ENCODE measurements at regions not wholly inside any gene's neighbourhood (a gene's known extent, or its start where the extent isn't known, plus 50 kb on each side); places are given as distances from the start of the nearest gene placed in this dataset.

DNA sequence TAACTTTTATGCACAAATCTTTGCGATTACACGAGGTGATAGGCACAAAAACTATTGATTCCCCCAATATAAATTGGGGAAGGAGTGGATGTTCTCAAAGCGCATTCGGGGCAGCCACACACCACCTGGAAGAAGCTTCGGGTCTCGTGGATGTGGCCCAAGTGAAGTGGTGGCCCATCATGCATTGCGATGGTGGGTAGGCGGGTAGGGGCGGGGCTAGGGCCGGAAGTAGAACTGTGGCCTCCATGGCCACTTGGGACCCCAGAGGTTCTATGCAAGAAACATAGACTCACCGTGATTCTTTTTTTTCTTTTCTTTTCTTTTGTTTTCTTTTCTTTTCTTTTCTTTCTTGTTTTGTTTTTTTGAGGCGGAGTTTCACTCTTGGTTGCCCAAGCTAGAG is 86.4 kb upstream of the SLC44A1 start:
- Histone ChIP-seq H3K27me3 (replicated peaks; ENCODE audit: insufficient read depth) (no peaks in the 10 kb centered on the region), H3K4me3 (no peak overlapping the region), H3K9me3 (no peaks in the 10 kb centered on the region), H3K4me1 (ENCODE audit: control insufficient read depth in 1 of 2, low read depth in 2 of 2) (peaks cover 0 to 2% of the 10 kb centered on the region in 2 donors), H3K36me3 (no peaks in the 10 kb centered on the region), H3K27ac (no peak overlapping the region)
- DNase-seq (ENCODE audit: low spot score) (no peak), ATAC-seq (ENCODE audit: insufficient number of reproducible peaks, low FRiP score, low read depth) (no peak)
- TF ChIP-seq, protein P1, sequence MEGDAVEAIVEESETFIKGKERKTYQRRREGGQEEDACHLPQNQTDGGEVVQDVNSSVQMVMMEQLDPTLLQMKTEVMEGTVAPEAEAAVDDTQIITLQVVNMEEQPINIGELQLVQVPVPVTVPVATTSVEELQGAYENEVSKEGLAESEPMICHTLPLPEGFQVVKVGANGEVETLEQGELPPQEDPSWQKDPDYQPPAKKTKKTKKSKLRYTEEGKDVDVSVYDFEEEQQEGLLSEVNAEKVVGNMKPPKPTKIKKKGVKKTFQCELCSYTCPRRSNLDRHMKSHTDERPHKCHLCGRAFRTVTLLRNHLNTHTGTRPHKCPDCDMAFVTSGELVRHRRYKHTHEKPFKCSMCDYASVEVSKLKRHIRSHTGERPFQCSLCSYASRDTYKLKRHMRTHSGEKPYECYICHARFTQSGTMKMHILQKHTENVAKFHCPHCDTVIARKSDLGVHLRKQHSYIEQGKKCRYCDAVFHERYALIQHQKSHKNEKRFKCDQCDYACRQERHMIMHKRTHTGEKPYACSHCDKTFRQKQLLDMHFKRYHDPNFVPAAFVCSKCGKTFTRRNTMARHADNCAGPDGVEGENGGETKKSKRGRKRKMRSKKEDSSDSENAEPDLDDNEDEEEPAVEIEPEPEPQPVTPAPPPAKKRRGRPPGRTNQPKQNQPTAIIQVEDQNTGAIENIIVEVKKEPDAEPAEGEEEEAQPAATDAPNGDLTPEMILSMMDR (IDR thresholded peaks at IDR 0.05), result no peak

DNA sequence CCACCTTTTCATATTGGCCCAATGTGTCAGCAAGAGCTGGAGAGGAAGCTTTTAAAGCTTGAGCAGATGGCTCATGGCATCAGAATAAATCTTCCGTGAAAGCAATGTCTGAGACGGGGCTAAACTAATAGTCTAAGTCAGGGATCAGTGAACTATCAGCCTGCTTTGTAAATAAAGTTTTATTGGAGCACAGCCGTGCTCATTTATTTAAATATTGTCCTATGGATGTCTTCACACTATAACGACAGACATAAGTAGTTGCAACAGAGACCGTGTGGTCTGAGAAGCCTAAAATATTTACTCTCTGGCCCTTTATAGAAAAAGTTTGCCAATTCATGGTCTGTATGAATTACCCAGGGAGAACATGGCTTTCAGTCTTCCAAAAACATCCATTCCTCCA is 85.6 kb upstream of the SLC44A1 start:
- no peak overlapping the region for H3K4me3 ChIP-seq
- ATAC-seq (ENCODE audit: insufficient number of reproducible peaks, low FRiP score, low read depth) (no peak), DNase-seq (ENCODE audit: low spot score) (no peak)
- H3K27ac ChIP-seq, result no peak overlapping the region
- no peaks in the 10 kb centered on the region for H3K27me3 ChIP-seq (replicated peaks; ENCODE audit: insufficient read depth)
- TF ChIP-seq, protein P1 (IDR thresholded peaks at IDR 0.05), result no peak
- peaks cover 0 to 2% of the 10 kb centered on the region in 2 donors for H3K4me1 ChIP-seq (ENCODE audit: control insufficient read depth in 1 of 2, low read depth in 2 of 2)
- H3K36me3 ChIP-seq, result no peaks in the 10 kb centered on the region
- no peaks in the 10 kb centered on the region for H3K9me3 ChIP-seq

DNA sequence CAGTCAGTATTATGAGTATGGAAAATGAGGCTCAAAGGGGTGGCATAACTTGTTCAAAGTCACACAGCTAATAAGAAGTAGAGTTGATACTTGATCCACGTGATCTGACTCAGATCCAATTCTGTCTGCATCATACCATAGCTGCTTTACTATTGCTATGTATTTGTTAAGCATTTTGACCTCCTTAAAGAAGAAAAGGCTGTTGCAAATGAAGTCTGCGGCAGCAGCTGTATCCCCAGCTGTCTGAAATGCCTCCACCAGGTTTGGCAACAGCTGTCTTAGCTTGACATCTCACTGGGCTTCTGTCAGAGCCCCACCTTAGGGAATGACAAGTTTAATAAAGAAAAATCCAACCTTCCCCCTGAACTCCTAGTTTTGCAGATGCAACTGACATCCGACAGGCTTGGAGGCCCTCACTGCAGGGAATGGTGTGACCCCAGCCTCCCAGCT is 75.6 kb upstream of the SLC44A1 start:
- DNase-seq (ENCODE audit: low spot score), result no peak

DNA sequence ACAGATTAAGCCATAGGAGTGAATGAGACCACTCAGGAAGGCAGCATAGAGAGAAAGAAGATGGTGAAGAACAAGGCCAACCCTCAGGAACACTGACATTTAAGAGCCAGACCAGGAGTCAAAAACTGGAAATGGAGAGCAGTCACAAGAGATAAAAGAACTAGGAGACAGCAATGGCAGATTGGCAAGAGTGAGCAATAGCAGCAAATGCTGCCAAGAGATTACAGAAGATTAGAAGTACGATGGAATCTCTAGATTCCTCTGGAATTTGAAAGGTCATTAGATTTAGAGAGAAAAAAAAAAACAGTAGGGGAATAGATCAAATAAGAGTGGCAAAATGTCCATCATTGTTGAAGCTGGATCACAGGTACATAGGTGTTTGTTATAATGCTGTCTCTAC is 73.4 kb upstream of the SLC44A1 start:
- no peak overlapping the region for H3K27ac ChIP-seq
- H3K4me3 ChIP-seq, result no peak overlapping the region
- H3K36me3 ChIP-seq, result no peaks in the 10 kb centered on the region
- no peaks in the 10 kb centered on the region for H3K4me1 ChIP-seq (ENCODE audit: control insufficient read depth in 1 of 2, low read depth in 2 of 2)
- no peaks in the 10 kb centered on the region for H3K9me3 ChIP-seq
- no peak for ATAC-seq (ENCODE audit: insufficient number of reproducible peaks, low FRiP score, low read depth)
- H3K27me3 ChIP-seq (replicated peaks; ENCODE audit: insufficient read depth), result no peaks in the 10 kb centered on the region
- TF ChIP-seq, protein P1 (IDR thresholded peaks at IDR 0.05), result no peak
- no peak for DNase-seq (ENCODE audit: low spot score)

More for the DNA sequence above, 75.6 kb upstream of the SLC44A1 start:
- ATAC-seq (ENCODE audit: insufficient number of reproducible peaks, low FRiP score, low read depth), result no peak
- H3K27me3 ChIP-seq (replicated peaks; ENCODE audit: insufficient read depth), result no peaks in the 10 kb centered on the region
- H3K36me3 ChIP-seq, result no peaks in the 10 kb centered on the region
- no peaks in the 10 kb centered on the region for H3K4me1 ChIP-seq (ENCODE audit: control insufficient read depth in 1 of 2, low read depth in 2 of 2)
- H3K9me3 ChIP-seq, result no peaks in the 10 kb centered on the region
- no peak overlapping the region for H3K4me3 ChIP-seq
- TF ChIP-seq, protein P1 (IDR thresholded peaks at IDR 0.05), result no peak
- H3K27ac ChIP-seq, result no peak overlapping the region

DNA sequence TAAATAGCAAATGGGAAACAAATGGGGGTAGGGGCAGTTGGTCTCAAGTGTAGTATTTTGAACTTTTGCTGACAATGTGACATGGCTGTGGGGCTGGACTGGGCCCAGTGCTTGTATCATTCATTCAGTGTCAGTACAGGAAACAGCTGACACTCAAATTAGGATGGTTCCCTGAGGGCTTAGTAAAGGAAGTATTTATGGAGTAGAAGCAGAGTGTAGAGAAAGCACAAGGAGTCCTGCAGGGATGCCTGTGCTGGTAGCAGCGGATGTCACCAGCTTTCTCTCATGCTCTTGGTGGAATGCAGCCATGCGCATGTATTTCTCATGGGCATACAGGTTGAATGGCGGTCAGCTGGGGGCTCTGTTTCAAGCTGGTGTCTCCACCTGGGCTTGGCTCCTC is 72.9 kb upstream of the SLC44A1 start:
- TF ChIP-seq, protein P1 (IDR thresholded peaks at IDR 0.05), result no peak
- ATAC-seq (ENCODE audit: insufficient number of reproducible peaks, low FRiP score, low read depth) (no peak), DNase-seq (ENCODE audit: low spot score) (no peak)
- H3K9me3 ChIP-seq, result no peaks in the 10 kb centered on the region
- no peaks in the 10 kb centered on the region for H3K27me3 ChIP-seq (replicated peaks; ENCODE audit: insufficient read depth)
- no peaks in the 10 kb centered on the region for H3K4me1 ChIP-seq (ENCODE audit: control insufficient read depth in 1 of 2, low read depth in 2 of 2)
- no peak overlapping the region for H3K4me3 ChIP-seq
- no peak overlapping the region for H3K27ac ChIP-seq
- H3K36me3 ChIP-seq, result no peaks in the 10 kb centered on the region
